ENCODE measurements at regions not wholly inside any gene's neighbourhood (a gene's known extent, or its start where the extent isn't known, plus 50 kb on each side); places are given as distances from the start of the nearest gene placed in this dataset.

GRCh38 chr1:232386294-232386693, 243.6 kb downstream of the SIPA1L2 start:
- DNase-seq (ENCODE audit: low read depth), result no peak
- CTCF ChIA-PET, result interaction anchor here (0.6 kb wide), 1 partner anchor 206 kb away, joined by 3 read pairs; no protein-coding TSS in a partner anchor
- no peak for TF ChIP-seq CTCF (IDR thresholded peaks at IDR 0.05; ENCODE audit: insufficient read depth, low read depth, low read length)
- POLR2A ChIA-PET, result no interaction called here
- no peaks in the 10 kb centered on the region for H3K36me3 ChIP-seq (ENCODE audit: control insufficient read depth, insufficient read depth, low read length)
- no peak overlapping the region for H3K4me3 ChIP-seq (ENCODE audit: low read depth, low read length)
- no peaks in the 10 kb centered on the region for H3K27me3 ChIP-seq (ENCODE audit: control insufficient read depth, insufficient read depth, low read length)

DNA sequence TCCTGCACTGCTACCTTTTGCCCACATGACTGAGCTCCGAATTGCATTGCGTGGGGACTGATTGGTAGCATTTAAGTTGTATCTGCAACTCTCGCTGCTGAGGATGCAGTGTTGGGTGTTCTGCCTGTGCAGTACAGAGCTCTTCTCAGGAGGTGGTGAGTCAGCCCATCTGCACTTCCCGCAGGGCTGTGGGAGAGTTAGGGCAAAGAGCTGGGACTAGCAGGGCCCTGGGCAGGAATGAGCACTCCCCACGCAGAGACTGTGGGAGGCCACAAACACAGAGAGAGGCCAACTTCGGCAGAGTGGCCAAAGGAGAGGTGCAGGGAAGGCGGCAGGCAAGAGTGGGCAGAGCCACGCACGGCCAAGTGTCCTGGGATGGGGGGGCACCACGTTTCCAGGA, 244.7 kb downstream of the SIPA1L2 start:
- TF ChIP-seq CTCF (IDR thresholded peaks at IDR 0.05; ENCODE audit: insufficient read depth, low read depth, low read length), result no peak
- DNase-seq (ENCODE audit: low read depth), result no peak
- POLR2A ChIA-PET, result no interaction called here
- H3K27me3 ChIP-seq (ENCODE audit: control insufficient read depth, insufficient read depth, low read length), result no peaks in the 10 kb centered on the region
- CTCF ChIA-PET, result no interaction called here
- no peaks in the 10 kb centered on the region for H3K36me3 ChIP-seq (ENCODE audit: control insufficient read depth, insufficient read depth, low read length)
- H3K4me3 ChIP-seq (ENCODE audit: low read depth, low read length), result no peak overlapping the region

DNA sequence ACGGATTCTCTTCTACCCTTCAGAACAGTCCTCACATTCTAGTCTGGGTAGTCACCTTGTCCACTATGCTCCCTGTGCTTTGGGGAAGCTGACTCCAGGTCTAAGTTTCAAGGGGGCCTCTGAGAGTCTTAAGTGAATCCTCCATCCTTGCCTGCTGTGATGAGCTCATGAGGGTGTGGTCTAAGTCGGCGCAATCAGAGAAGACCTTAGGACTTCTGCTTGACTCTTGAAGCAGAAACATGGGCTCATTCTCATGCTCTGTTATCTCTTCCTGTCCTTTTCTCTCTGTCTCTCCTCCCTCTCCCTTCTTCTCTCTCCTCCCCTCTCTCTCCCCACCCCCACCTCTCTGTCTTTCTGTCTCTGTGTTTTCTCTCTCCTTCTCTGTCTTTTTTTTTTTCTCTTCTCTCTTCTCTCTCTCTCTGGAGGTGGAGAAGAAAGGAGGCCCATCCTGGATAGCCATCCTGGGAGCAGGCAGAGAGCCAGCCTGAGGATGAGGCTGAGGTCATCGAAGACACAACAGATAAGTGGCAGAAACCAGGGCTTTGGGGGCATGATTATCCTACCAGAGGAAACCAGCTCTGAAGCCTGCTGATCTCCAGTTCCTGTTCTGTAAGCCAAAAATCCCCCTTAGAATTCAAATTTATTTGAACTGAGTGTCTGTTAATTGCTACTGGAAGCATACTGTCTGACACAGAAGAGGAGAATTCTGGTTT, 245.6 kb downstream of the SIPA1L2 start:
- Histone ChIP-seq H3K4me3 (ENCODE audit: low read depth, low read length) (no peak overlapping the region), H3K36me3 (ENCODE audit: control insufficient read depth, insufficient read depth, low read length) (no peaks in the 10 kb centered on the region), H3K27me3 (ENCODE audit: control insufficient read depth, insufficient read depth, low read length) (no peaks in the 10 kb centered on the region)
- POLR2A ChIA-PET, result no interaction called here
- DNase-seq (ENCODE audit: low read depth), result no peak
- CTCF ChIA-PET, result no interaction called here
- TF ChIP-seq CTCF (IDR thresholded peaks at IDR 0.05; ENCODE audit: insufficient read depth, low read depth, low read length), result no peak

DNA sequence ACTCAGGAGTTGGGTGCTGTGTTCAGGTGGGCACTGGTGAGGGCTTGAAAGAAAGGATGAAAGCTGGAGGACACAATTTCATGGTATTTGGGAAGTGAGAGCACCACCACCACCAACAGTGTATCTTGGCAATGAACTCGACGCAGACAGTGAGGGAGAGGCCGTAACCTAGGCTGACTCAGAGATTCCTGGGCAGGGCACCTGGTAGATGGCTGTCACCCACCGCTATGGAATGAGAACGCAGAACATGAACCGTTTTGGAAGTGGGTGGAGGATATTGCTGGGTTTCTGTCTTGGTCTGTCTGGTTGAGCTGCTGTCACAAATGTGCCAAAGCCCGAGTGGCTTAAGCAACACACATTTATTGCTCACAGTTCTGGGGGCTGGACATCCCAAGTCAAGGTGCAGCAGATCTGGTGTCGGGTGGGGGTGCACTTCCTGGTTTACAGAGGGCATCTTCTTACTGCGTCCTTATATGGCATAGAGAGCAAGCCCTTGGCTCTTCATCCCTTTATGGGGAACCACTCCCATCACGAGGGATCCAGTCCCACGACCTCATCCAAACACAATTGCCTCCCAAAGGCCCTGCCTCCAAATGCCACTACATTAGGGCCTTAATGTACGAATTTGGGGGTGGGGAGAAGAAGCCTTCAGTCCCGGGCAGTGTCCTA, 246.3 kb downstream of the SIPA1L2 start:
- no peak for DNase-seq (ENCODE audit: low read depth)
- CTCF ChIA-PET, result no interaction called here
- H3K36me3 ChIP-seq (ENCODE audit: control insufficient read depth, insufficient read depth, low read length), result no peaks in the 10 kb centered on the region
- POLR2A ChIA-PET, result no interaction called here
- H3K27me3 ChIP-seq (ENCODE audit: control insufficient read depth, insufficient read depth, low read length), result no peaks in the 10 kb centered on the region
- H3K4me3 ChIP-seq (ENCODE audit: low read depth, low read length), result no peak overlapping the region
- TF ChIP-seq CTCF (IDR thresholded peaks at IDR 0.05; ENCODE audit: insufficient read depth, low read depth, low read length), result no peak

GRCh38 chr1:232382671-232383070, 247.3 kb downstream of the SIPA1L2 start:
- Histone ChIP-seq H3K36me3 (ENCODE audit: control insufficient read depth, insufficient read depth, low read length) (no peaks in the 10 kb centered on the region), H3K4me3 (ENCODE audit: low read depth, low read length) (no peak overlapping the region), H3K27me3 (ENCODE audit: control insufficient read depth, insufficient read depth, low read length) (no peaks in the 10 kb centered on the region)
- CTCF ChIA-PET, result no interaction called here
- no peak for DNase-seq (ENCODE audit: low read depth)
- POLR2A ChIA-PET, result no interaction called here
- TF ChIP-seq CTCF (IDR thresholded peaks at IDR 0.05; ENCODE audit: insufficient read depth, low read depth, low read length), result no peak
